PC-9 (cell line): ENCODE measurements at regions not wholly inside any gene's neighbourhood (a gene's known extent, or its start where the extent isn't known, plus 50 kb on each side); places are given as distances from the start of the nearest gene placed in this dataset.

ENCODE experiments used
- EZH2 ChIP-seq: fragments of 200-600 bp; sonication (generic); IDR thresholded peaks from 2 replicates; pipeline ENCODE4 v1.8.0; 2017; ENCODE audit warnings: antibody characterized with exemption, low read depth
- TF ChIP-seq, protein P1 (sequence below): fragments of 200-600 bp; sonication (generic); conservative IDR thresholded peaks from 2 replicates; pipeline ENCODE4 v1.6.1; 2017; ENCODE audit warnings: mixed run types, antibody characterized with exemption, mild to moderate bottlenecking, moderate library complexity

DNA sequence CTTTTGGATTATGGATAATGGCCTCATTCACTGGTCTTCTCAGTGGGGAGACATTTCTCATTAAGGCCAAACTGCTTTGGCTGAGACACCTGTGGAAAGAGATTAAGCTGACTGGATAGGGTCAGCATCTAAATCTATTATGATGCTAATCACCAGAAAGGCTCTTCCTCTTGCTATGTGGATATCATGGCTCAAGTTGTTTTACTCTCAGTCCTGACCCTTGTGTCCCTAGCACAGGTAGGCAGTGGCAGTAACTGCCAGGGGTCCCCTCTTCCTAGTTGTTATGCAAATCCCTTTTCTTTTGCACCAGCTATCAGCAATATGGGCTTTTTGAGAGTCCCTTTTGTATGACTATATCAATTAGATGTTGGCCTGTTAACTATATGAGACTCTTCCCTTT, 335.7 kb upstream of the PLET1 start:
- TF ChIP-seq, protein P1, sequence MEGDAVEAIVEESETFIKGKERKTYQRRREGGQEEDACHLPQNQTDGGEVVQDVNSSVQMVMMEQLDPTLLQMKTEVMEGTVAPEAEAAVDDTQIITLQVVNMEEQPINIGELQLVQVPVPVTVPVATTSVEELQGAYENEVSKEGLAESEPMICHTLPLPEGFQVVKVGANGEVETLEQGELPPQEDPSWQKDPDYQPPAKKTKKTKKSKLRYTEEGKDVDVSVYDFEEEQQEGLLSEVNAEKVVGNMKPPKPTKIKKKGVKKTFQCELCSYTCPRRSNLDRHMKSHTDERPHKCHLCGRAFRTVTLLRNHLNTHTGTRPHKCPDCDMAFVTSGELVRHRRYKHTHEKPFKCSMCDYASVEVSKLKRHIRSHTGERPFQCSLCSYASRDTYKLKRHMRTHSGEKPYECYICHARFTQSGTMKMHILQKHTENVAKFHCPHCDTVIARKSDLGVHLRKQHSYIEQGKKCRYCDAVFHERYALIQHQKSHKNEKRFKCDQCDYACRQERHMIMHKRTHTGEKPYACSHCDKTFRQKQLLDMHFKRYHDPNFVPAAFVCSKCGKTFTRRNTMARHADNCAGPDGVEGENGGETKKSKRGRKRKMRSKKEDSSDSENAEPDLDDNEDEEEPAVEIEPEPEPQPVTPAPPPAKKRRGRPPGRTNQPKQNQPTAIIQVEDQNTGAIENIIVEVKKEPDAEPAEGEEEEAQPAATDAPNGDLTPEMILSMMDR = no peak
- no peak for TF ChIP-seq EZH2
